ENCODE measurements at regions not wholly inside any gene's neighbourhood (a gene's known extent, or its start where the extent isn't known, plus 50 kb on each side); places are given as distances from the start of the nearest gene placed in this dataset.

DNA sequence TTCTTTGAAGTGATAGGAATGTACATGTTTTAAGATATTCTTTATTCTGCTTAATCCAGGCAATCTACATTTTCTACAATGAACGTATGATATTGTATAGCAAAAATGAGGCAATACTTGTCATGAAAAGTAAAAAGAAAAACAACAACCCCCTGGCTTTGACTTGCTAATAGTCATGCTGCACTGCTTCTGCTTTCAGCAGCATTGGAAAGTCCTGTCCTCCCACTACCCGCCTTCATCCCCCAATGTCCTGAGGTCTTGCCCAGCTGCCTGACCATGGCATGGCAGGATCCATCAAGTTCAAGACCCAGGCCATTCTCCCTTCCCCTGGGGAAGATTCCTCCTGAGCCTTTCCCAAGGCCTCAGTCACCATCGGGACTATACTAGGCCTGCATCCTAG, 156.5 kb downstream of the SH3BGRL2 start:
- no peaks in the 10 kb centered on the region for H3K9me3 ChIP-seq
- no peak overlapping the region for H3K27ac ChIP-seq
- intact Hi-C loops (cut with DNase I) = no loop called here
- DNase-seq = no peak
- no peaks in the 10 kb centered on the region for H3K27me3 ChIP-seq
- WGBS, 2 donors = 80 to 91% methylated on average over 3 of the region's 3 CpGs
- TF ChIP-seq, protein P1, sequence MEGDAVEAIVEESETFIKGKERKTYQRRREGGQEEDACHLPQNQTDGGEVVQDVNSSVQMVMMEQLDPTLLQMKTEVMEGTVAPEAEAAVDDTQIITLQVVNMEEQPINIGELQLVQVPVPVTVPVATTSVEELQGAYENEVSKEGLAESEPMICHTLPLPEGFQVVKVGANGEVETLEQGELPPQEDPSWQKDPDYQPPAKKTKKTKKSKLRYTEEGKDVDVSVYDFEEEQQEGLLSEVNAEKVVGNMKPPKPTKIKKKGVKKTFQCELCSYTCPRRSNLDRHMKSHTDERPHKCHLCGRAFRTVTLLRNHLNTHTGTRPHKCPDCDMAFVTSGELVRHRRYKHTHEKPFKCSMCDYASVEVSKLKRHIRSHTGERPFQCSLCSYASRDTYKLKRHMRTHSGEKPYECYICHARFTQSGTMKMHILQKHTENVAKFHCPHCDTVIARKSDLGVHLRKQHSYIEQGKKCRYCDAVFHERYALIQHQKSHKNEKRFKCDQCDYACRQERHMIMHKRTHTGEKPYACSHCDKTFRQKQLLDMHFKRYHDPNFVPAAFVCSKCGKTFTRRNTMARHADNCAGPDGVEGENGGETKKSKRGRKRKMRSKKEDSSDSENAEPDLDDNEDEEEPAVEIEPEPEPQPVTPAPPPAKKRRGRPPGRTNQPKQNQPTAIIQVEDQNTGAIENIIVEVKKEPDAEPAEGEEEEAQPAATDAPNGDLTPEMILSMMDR (IDR thresholded peaks at IDR 0.05) = no peak
- no peaks in the 10 kb centered on the region for H3K4me1 ChIP-seq
- no peak overlapping the region for H3K4me3 ChIP-seq
- H3K36me3 ChIP-seq = no peaks in the 10 kb centered on the region
- FAIRE-seq = no peak
- no peak for ATAC-seq

DNA sequence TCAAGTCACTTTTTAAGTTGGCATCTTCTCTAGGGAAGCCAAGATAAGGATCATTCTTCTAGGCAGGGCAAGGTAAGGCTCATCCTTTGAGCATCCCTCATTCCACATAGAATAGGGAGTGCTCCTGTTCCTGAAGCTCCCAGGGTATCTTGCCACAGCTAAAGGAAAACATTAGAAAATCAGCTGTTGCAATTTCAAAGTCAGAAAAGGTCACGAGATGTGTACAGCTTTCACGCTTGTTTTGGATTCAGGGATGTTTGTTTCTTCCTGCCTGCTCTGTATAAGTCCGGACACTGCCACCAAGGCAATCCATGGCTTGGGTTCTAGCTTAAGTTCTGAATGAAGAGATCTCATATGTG, 153.2 kb downstream of the SH3BGRL2 start:
- ATAC-seq (no peak), FAIRE-seq (no peak), DNase-seq (no peak)
- Histone ChIP-seq H3K4me1 (no peaks in the 10 kb centered on the region), H3K36me3 (no peaks in the 10 kb centered on the region), H3K9me3 (no peaks in the 10 kb centered on the region), H3K27me3 (no peaks in the 10 kb centered on the region), H3K4me3 (no peak overlapping the region), H3K27ac (no peak overlapping the region)
- 43 to 62% methylated on average over 3 of the region's 3 CpGs for WGBS, 2 donors
- TF ChIP-seq, protein P1 (IDR thresholded peaks at IDR 0.05) = no peak
- intact Hi-C loops (cut with DNase I) = loop anchor here in 1 of 3 donors (5.0 kb wide), 1 partner anchor 83 kb away; no protein-coding TSS in a partner anchor

DNA sequence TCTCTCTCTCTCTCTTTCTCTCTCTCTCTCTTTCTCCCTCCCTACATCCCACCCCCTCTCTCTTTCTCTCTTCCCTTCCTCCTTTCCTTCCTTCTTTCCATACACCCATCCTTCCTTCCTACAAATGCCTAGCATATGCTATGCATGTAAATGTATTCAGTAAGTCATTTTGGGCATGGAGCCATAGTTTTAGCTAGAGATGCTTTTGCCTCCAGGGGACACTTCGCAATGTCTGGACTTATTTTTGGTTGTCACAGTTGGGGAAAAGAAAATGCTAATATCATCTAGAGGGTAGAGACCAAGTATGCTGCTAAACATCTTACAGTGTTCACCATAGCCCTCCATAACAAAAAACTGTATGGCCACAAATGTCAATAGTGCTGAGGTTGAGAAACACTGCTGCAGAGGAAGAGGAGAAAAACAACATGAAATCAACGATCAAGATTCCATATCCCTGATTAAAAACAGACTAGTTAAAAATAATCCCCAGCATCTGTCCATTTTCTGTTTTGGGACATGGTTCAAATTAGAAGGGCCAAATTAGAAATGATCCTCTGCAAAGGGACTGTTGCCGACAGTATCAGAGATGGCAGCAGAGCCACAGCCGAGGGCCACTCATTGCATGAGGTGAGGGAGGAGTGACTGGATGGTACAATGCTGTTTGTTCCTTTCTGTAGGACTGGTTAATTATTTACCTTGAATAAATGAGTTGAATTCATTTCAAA, 152.7 kb downstream of the SH3BGRL2 start:
- Histone ChIP-seq H3K9me3 (no peaks in the 10 kb centered on the region), H3K27me3 (no peaks in the 10 kb centered on the region), H3K4me3 (no peak overlapping the region), H3K4me1 (no peaks in the 10 kb centered on the region), H3K36me3 (no peaks in the 10 kb centered on the region), H3K27ac (no peak overlapping the region)
- 56 to 64% methylated on average over 4 of the region's 4 CpGs for WGBS, 2 donors
- FAIRE-seq (no peak), ATAC-seq (peak in 1 of 4 donors; percentile 38), DNase-seq (no peak)
- TF ChIP-seq, protein P1 (IDR thresholded peaks at IDR 0.05) = no peak
- intact Hi-C loops (cut with DNase I) = loop anchor here in 1 of 3 donors (5.0 kb wide), 1 partner anchor 83 kb away; no protein-coding TSS in a partner anchor

DNA sequence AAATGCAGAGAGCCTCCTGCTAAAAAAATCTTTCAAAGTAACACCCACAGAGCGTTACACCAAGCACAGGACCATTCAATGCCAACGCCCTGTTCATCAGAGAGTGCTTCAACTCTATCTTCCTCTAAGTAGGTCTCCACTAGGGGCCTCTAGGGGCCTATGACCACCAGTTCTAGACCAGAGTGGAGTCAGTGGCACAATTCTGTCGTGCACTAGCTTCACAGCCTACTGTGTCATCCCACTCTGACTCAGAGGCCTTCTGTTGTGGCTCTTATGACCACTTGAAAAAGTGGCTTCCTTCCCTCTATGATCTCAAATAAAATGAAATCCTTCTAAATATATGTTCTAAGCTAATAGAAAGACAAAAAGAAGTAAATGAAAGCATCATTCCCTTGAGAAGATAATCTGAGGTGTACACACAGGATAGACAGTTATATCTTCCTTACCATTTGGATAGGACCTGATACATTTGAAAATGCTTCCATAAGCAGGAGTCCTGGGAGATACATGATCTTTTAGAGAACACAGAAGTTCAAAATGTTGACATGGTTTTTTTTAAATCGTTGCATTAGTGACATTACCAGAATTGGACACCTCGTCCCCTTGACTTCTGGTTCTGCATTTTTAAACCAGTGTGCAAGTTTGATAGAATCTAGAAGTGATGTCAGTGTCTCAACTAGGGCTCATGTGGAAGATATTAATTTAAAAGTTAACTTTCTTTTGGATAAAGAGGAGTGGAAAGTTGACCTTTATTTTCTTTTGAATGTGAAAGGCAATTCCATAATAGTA, 151.9 kb downstream of the SH3BGRL2 start:
- ATAC-seq (no peak), FAIRE-seq (no peak), DNase-seq (no peak)
- H3K4me3 ChIP-seq = no peak overlapping the region
- WGBS, 2 donors = 79 to 82% methylated on average over 5 of the region's 5 CpGs
- no peaks in the 10 kb centered on the region for H3K27me3 ChIP-seq
- H3K9me3 ChIP-seq = no peaks in the 10 kb centered on the region
- intact Hi-C loops (cut with DNase I) = loop anchor here in 1 of 3 donors (5.0 kb wide), 1 partner anchor 84 kb away; no protein-coding TSS in a partner anchor
- no peaks in the 10 kb centered on the region for H3K36me3 ChIP-seq
- H3K27ac ChIP-seq = no peak overlapping the region
- no peaks in the 10 kb centered on the region for H3K4me1 ChIP-seq
- TF ChIP-seq, protein P1 (IDR thresholded peaks at IDR 0.05) = no peak
